Loucy (cell line): ENCODE measurements at regions not wholly inside any gene's neighbourhood (a gene's known extent, or its start where the extent isn't known, plus 50 kb on each side); places are given as distances from the start of the nearest gene placed in this dataset.

Experiments used
- CTCF ChIP-seq: fragments of 200-600 bp; sonication (generic); conservative IDR thresholded peaks from 2 replicates; pipeline ENCODE4 v1.5.1; 2014; ENCODE audit warnings: mild to moderate bottlenecking, antibody characterized with exemption, low read length
- EZH2phosphoT487 ChIP-seq: fragments of 200-600 bp; IDR thresholded peaks from 2 replicates; pipeline ENCODE4 v1.6.1; 2018; ENCODE audit warnings: antibody characterized with exemption, mild to moderate bottlenecking, moderate library complexity, borderline replicate concordance

DNA sequence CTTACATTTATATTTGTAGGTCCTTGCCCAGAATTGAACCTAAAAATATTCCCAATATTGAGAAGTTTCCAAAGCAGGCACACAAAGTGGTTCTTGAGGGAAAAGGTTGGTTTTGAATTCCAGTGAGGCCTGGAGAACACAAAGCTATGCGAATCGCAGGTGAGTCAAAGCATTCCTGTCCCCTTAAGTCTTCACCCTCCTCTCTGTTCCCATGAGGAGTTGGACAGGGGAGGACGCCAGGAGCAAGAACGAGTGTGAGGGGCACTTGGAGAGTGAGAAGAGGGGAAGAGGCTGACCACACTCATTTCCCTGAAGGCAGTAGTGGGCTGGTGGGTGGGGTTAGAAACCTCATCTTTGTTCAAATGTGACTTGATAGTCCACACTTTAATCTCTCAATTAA lies 185.8 kb upstream of the EOMES start:
- TF ChIP-seq CTCF (no peak), EZH2phosphoT487 (no peak)
